Osteocyte (in vitro differentiated cells): ENCODE measurements at regions not wholly inside any gene's neighbourhood (a gene's known extent, or its start where the extent isn't known, plus 50 kb on each side); places are given as distances from the start of the nearest gene placed in this dataset.

Experiments
- DNase-seq: peaks from one replicate; pipeline ENCODE4 v3.0.0; 2021; ENCODE audit warnings: mixed read lengths; ENCODE audit not compliant: unreplicated experiment; ENCODE audit errors: extremely low spot score
- H3K27ac Mint-ChIP-seq: one replicate; pipeline ENCODE4 v1.8.0; 2021; ENCODE audit warnings: mild to moderate bottlenecking, mixed read lengths; ENCODE audit not compliant: unreplicated experiment
- H3K27me3 Mint-ChIP-seq: one replicate; pipeline ENCODE4 v1.8.0; 2021; ENCODE audit warnings: mixed read lengths; ENCODE audit not compliant: unreplicated experiment
- H3K36me3 Mint-ChIP-seq: one replicate; pipeline ENCODE4 v1.8.0; 2021; ENCODE audit warnings: mixed read lengths; ENCODE audit not compliant: unreplicated experiment
- H3K4me1 Mint-ChIP-seq: one replicate; pipeline ENCODE4 v1.8.0; 2021; ENCODE audit warnings: mixed read lengths; ENCODE audit not compliant: unreplicated experiment
- H3K4me3 Mint-ChIP-seq: one replicate; pipeline ENCODE4 v1.8.0; 2021; ENCODE audit warnings: mild to moderate bottlenecking, moderate library complexity, mixed read lengths; ENCODE audit not compliant: unreplicated experiment
- H3K9me3 Mint-ChIP-seq: one replicate; pipeline ENCODE4 v1.8.0; 2021; ENCODE audit warnings: mixed read lengths; ENCODE audit not compliant: unreplicated experiment
- CTCF ChIP-seq: fragments of 200-600 bp; sonication (generic); IDR thresholded peaks from 2 replicates; pipeline ENCODE4 v1.5.0; 2021; ENCODE audit warnings: antibody characterized with exemption, mild to moderate bottlenecking, moderate library complexity

- no peaks in the 10 kb centered on the region for H3K27me3 Mint-ChIP-seq
These were observed 90.4 kb downstream of the NUP35 start for GRCh38 chr2:183214680-183215079.

GRCh38 chr2:183215917-183216316 is 91.7 kb downstream of the NUP35 start:
- no peaks in the 10 kb centered on the region for H3K36me3 Mint-ChIP-seq
- H3K4me1 Mint-ChIP-seq = no peaks in the 10 kb centered on the region
- no peak overlapping the region for H3K27ac Mint-ChIP-seq
- no peak for TF ChIP-seq CTCF
- H3K27me3 Mint-ChIP-seq = no peaks in the 10 kb centered on the region
- no peak overlapping the region for H3K4me3 Mint-ChIP-seq
- no peaks in the 10 kb centered on the region for H3K9me3 Mint-ChIP-seq
- DNase-seq = no peak

More at GRCh38 chr2:183214680-183215079, 90.4 kb downstream of the NUP35 start:
- H3K4me3 Mint-ChIP-seq = no peak overlapping the region
- H3K27ac Mint-ChIP-seq = no peak overlapping the region
- no peak for DNase-seq
- TF ChIP-seq CTCF = no peak
- H3K36me3 Mint-ChIP-seq = peaks cover 4% of the 10 kb centered on the region
- H3K4me1 Mint-ChIP-seq = no peaks in the 10 kb centered on the region
- H3K9me3 Mint-ChIP-seq = peaks cover 4% of the 10 kb centered on the region

DNA sequence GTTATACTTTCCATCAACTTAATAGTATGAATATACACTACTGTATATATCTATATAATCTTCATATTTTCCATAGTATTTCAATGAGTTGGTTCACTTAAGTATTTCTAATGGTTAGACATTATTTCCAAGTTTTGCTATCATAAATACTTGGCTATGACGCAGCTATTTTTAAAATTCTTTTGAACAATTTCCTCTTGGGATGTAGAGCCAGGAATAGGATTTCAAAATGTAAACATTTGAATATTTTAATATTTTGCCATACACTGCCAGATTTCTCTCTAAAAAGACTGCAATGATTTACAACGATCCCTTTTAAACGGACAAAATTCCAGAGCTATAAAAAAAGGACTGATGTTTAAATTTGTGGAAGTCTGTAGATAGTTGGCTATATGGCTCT is 95.6 kb downstream of the NUP35 start:
- no peaks in the 10 kb centered on the region for H3K27me3 Mint-ChIP-seq
- no peak overlapping the region for H3K4me3 Mint-ChIP-seq
- H3K27ac Mint-ChIP-seq = no peak overlapping the region
- peaks cover 2% of the 10 kb centered on the region for H3K4me1 Mint-ChIP-seq
- H3K9me3 Mint-ChIP-seq = no peaks in the 10 kb centered on the region
- H3K36me3 Mint-ChIP-seq = no peaks in the 10 kb centered on the region
- TF ChIP-seq CTCF = no peak
- DNase-seq = no peak

DNA sequence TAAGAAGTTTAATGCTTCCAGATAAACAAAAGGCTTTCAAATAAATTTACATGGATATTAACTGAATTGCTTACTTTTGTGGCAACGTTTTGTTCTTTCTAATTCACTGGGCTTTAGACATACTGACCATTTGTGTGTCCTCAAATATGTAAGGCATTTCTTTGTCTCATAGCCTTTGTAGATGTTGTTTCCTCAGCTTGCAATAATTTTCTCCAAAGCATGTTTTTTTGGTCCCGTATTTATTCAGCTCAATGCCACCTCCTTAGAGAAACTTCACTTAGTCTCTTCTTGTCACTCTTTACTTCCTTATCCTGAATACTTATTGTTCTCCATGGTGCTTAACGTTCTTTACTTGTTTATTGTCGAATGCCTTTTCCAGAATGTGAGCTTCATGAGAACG is 98.5 kb downstream of the NUP35 start:
- H3K36me3 Mint-ChIP-seq = no peaks in the 10 kb centered on the region
- no peaks in the 10 kb centered on the region for H3K9me3 Mint-ChIP-seq
- no peaks in the 10 kb centered on the region for H3K27me3 Mint-ChIP-seq
- peaks cover 2% of the 10 kb centered on the region for H3K4me1 Mint-ChIP-seq
- no peak for TF ChIP-seq CTCF
- no peak for DNase-seq
- H3K27ac Mint-ChIP-seq = no peak overlapping the region
- no peak overlapping the region for H3K4me3 Mint-ChIP-seq

DNA sequence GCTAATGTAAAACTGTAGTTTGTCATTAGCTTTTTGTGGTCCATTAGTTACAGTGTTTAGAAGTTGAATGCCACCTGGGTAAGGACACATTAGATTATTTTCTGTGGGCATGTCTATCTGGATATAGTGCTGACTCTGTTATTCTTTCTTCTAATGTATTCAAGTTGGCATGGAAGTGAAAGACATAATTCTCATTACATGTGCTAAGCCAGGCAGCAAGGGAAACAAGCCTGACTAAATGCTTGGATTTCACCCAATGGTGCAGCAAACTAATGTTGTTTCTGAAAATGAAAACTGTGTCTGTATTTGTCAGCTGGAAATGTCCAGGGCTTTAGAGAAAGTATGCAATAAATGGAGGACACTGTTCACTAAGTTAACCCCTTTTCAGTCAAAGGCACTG is 100.7 kb downstream of the NUP35 start:
- DNase-seq = no peak
- H3K27ac Mint-ChIP-seq = no peak overlapping the region
- peaks cover 2% of the 10 kb centered on the region for H3K4me1 Mint-ChIP-seq
- no peaks in the 10 kb centered on the region for H3K36me3 Mint-ChIP-seq
- TF ChIP-seq CTCF = no peak
- H3K4me3 Mint-ChIP-seq = no peak overlapping the region
- H3K9me3 Mint-ChIP-seq = no peaks in the 10 kb centered on the region
- H3K27me3 Mint-ChIP-seq = no peaks in the 10 kb centered on the region
